DMS114 treated with DMSO at 0.1 percent for 48 hours (cell line): ENCODE measurements at regions not wholly inside any gene's neighbourhood (a gene's known extent, or its start where the extent isn't known, plus 50 kb on each side); places are given as distances from the start of the nearest gene placed in this dataset.
"Not testable (repeated sequence)": the region's sequence is repeated elsewhere in the genome, so short reads cannot be mapped to it uniquely, and the experiment has no call there.

Experiments used
- DNase-seq: peaks from one replicate; lab custom pipeline; 2025; ENCODE audit not compliant: unreplicated experiment; lab: John Stamatoyannopoulos, UW

DNA sequence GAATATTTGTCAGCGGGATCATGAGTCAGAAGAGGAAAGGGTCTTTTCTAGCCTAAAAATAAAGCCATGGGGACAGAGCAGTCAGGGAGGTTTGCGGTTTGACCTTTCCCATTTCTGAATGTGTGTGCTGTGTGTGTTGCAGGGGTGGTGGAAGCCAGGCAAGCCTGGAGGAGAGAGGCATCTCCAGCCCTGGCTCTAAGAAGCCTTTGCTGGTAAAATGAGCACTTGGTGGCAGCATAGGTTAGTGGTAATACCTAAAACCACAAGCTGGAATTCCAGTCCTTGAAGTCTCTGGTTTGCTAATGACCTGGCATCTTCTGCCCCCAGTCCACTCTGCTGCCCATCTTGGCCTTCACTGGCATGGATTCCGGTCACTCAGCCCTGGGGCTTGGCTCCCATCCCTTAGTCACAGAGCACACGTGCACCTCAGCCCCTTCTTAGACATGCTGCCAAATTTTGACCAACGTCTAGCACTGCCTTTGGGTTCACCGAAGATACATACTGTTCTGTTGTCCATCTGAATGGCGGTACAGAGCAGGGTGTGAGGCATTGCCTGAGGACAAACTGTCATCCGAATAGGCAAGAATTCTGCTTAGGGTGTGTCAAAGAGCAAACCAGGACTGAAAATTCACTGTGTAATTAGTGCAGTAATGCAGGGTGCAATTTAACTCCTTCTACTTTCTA, 52.7 kb downstream of the KCNA5 start:
- no peak for DNase-seq

GRCh38 chr12:5097786-5098185, 54.1 kb downstream of the KCNA5 start:
- no peak for DNase-seq

GRCh38 chr12:5099136-5099535, 55.5 kb downstream of the KCNA5 start:
- DNase-seq: no peak

DNA sequence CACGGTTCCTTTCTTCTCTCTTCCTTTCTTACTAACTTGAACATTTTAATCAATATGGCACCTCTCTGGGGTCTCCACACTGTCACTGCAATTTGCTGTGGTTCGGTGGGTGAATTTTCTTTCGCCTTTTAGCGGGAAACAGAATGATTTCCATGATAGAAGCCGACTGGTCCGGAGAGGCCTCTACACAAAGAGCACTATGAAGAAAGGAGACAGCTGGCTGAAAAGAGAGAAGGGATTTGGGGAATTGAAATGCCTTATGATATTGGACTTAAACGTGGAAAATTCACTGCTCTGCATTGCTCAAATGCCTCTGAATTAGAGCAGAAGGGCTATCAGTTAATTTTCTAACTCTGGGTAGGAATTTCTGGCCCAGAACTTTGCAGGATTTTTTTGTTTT, 55.9 kb downstream of the KCNA5 start:
- DNase-seq: no peak

DNA sequence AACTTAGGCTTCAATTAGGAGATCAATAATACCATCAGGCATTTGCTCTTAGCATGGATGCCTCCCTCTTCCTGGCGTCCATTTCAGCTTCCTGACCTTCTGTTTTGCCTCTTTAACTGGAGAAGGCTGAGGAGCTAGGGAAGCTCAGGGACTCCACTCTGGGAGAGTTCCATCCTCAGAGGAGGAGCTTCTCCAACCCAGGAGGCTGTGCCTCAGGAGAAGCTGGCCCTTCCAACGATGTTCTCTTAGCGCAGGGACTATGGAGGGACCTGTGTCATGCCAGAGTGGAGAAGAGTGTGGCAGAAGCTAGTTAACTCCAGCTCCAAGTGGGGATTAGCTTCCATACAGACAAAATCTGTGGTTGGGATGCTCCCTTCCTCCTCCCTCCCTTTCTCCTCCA, 58.0 kb downstream of the KCNA5 start:
- DNase-seq: no peak

- no peak for DNase-seq
These were observed 58.6 kb downstream of the KCNA5 start for GRCh38 chr12:5102261-5102789.

GRCh38 chr12:5102806-5103205, 59.1 kb downstream of the KCNA5 start:
- no peak for DNase-seq

GRCh38 chr12:5110345-5110744, 66.7 kb downstream of the KCNA5 start:
- no peak for DNase-seq

DNA sequence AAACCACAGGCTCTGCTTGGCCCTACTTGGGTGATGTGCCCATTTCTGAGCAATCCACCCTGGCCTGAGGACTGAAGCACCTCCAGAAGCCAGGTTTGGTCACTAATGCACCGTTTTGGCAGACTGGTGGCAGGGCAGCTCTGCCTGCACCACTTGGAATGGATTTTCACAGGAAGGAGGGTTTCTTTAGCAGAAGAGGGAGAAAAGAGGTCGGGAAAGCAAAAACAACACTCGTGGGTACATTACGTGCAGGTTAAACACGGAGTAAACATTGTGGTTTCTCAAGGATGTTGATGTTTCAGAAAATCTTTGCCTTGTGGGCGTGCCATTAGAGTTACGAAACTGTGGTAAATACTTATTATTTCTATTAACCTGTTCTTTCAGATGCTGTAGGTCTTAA, 70.8 kb downstream of the KCNA5 start:
- no peak for DNase-seq

DNA sequence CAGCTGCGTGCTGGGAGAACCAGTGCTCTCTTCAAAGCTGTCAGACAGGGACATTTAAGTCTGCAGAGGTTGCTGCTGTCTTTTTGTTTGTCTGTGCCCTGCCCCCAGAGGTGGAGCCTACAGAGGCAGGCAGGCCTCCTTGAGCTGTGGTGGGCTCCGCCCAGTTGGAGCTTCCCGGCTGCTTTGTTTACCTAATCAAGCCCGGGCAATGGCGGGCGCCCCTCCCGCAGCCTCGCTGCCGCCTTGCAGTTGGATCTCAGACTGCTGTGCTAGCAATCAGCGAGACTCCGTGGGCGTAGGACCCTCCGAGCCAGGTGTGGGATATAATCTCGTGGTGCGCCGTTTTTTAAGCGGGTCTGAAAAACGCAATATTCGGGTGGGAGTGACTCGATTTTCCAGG, 78.1 kb downstream of the KCNA5 start:
- DNase-seq: not testable (repeated sequence)

- DNase-seq: peak; percentile 45
These were observed 78.7 kb downstream of the KCNA5 start for GRCh38 chr12:5122256-5122831.

GRCh38 chr12:5123921-5124320, 80.2 kb downstream of the KCNA5 start:
- no peak for DNase-seq

DNA sequence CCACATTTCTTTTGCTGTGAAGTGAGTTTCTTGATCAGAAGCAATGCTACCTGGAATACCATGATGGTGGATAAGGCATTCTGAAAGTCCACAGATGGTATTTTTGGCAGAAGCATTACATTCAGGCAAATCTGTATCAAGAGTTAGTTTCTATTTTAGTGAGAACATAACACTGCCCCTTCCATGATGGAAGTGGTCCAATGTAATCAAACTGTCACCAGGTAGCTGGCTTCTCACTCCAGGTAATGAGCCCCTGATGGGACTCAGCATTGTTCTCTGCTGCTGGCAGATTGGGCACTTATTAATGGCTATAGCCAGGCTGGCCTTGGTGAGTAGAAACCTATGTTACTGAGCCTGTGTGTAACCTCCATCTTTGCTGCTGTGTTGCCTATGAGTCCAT, 80.7 kb downstream of the KCNA5 start:
- DNase-seq: no peak

DNA sequence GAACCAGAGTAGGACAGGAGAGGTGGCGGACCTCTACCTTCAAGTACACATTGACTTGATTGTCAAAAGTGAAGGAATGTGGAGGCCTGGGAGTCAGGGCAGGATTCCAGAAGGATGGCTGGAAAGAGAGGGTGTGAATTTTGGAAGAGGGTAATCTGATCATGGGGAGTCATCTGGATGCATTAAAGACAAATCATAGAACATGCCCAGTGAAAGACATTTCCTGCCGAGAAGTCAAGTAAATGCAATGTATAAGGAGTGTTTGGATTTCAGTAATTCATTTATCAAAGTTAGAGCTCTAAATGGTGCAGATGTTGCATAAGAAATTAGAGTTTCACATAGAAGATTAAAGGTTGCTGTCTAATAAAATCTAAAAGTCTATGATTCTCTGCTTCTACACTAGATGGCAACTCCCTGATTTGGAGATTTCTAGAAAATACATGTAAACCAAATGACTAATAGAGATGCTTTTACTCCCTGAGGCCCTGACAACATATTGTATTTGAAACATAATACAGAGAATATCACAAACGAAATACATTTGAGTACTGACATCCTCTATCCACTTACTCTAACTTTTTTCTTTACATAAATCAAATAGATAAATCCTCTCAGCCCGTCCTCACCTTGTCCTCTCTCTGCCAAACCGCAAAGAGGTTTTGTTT, 91.3 kb downstream of the KCNA5 start:
- DNase-seq: no peak

- DNase-seq: no peak
These were observed 94.6 kb downstream of the KCNA5 start for GRCh38 chr12:5138256-5138655.

DNA sequence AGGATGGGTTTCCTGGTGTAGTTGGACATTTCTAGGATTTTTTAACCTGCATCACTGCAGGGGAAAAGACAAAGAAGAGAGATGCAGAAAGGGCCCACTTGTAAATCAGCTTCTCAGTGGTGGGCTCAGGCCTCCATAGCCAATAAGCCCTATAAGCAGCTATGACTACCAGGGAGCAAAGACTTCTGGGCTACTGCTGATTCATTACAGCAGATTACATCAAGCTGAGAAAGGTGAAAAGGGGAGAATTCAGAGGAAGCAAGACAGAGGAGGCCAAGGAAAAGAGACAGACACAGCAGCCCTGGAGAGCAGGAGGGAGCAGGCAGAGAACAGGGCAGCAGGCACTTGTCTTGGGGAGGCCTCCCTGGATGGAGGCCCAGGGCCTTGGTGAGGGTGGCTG, 95.2 kb downstream of the KCNA5 start:
- DNase-seq: no peak

GRCh38 chr12:5139751-5140150, 96.1 kb downstream of the KCNA5 start:
- no peak for DNase-seq

- DNase-seq: no peak
These were observed 96.5 kb downstream of the KCNA5 start for GRCh38 chr12:5140190-5140589.

DNA sequence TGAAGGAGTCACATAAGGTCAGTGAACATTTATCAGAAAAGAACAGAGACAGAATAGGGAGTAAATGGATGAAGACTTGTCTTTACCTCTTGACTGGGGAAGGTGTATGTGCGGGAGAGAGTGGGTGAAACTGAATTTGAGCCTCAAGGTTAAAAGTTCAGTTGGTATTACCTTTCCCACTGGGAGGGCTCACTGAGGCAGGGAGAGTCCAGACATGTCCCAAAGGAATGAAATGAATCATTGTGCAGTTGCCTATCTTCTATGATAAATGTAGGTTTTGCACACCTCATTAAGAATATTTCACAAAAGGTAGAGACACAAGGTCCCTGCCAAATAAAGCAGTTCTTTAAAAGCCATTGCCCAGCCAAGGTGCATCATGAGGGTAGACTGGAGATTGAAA, 105.2 kb downstream of the KCNA5 start:
- DNase-seq: no peak

GRCh38 chr12:5154091-5154490, 110.4 kb downstream of the KCNA5 start:
- DNase-seq: no peak

DNA sequence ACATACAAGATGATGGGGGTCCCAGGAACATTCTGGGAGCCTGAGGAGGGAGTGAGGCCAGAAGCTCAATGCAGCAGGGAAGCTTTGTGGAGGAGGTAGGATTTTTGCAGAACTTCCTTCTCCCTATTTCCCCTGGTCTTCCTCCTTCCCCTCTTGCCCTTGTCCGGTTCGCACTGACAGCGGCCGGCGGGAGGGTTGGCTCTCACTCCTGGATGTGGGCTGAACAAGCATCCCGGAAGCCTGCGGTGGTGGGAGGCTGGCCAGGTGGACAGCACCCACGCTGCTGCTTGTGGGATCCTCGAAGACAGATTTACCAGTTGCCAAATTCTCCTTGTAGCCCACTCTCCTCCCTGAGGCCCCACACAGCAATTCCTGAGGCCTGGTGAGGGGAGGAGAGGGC, 112.2 kb downstream of the KCNA5 start:
- no peak for DNase-seq

GRCh38 chr12:5160827-5161226, 117.1 kb downstream of the KCNA5 start:
- DNase-seq: no peak
